ENCODE measurements at regions not wholly inside any gene's neighbourhood (a gene's known extent, or its start where the extent isn't known, plus 50 kb on each side); places are given as distances from the start of the nearest gene placed in this dataset.
A peak's percentile ranks its signal among the peaks of the same experiment; 100 is the strongest.

- ChIA-PET CTCF (interaction anchor here (0.5 to 1.8 kb wide), 11 partner anchors 26 to 368 kb away, joined by 3 to 17 read pairs (median 4); no protein-coding TSS in a partner anchor), POLR2A (ENCODE audit: unreplicated experiment) (interaction anchor here (0.5 to 1.1 kb wide), 3 partner anchors 110 to 1705 kb away, joined by 3 to 12 read pairs (median 5); no protein-coding TSS in a partner anchor)
- Histone ChIP-seq H2AFZ (ENCODE audit: low read length) (peak overlapping the region; percentile 98), H3K4me3 (ENCODE audit: low read length) (peak overlapping the region; percentile 80), H3K27me3 (ENCODE audit: low read length) (no peaks in the 10 kb centered on the region), H3K79me2 (ENCODE audit: low read length) (no peaks in the 10 kb centered on the region), H3K4me1 (ENCODE audit: insufficient read depth, low read length) (peaks cover 6% of the 10 kb centered on the region; the same call in 1 of the 2 replicates), H3F3A (ENCODE audit: low read length, unreplicated experiment) (no peaks in the 10 kb centered on the region), H3K9me3 (ENCODE audit: low read length) (no peaks in the 10 kb centered on the region), H4K20me1 (ENCODE audit: low read length) (no peaks in the 10 kb centered on the region), H3K4me2 (ENCODE audit: low read length) (peak overlapping the region; percentile 93), H3K9me2 (replicated peaks; ENCODE audit: low read length) (no peaks in the 10 kb centered on the region), H3K27ac (ENCODE audit: low read length) (no peak overlapping the region), H3K36me3 (ENCODE audit: low read depth, low read length) (no peaks in the 10 kb centered on the region), H3K9ac (ENCODE audit: low read length) (peak overlapping the region; percentile 56)
- DNase-seq (peak; percentile 87), ATAC-seq (peak; percentile 53)
- intact Hi-C loops (cut with micrococcal nuclease), result loop anchor here (1.0 to 5.0 kb wide), 5 partner anchors 58 to 296 kb away; no protein-coding TSS in a partner anchor
- BruUV-seq (replicated peaks), result no TSS peak
- TF ChIP-seq EZH2phosphoT487 (IDR thresholded peaks at IDR 0.05; ENCODE audit: borderline replicate concordance, low read length) (no peak), CTCF (conservative IDR thresholded peaks at IDR 0.05; ENCODE audit: low read depth, low read length) (no peak), EZH2 (IDR thresholded peaks at IDR 0.05; ENCODE audit: low read length, unreplicated experiment) (no peak)
Observed at GRCh38 chr6:28838289-28838633, 85.5 kb downstream of the TRIM27 start.

DNA sequence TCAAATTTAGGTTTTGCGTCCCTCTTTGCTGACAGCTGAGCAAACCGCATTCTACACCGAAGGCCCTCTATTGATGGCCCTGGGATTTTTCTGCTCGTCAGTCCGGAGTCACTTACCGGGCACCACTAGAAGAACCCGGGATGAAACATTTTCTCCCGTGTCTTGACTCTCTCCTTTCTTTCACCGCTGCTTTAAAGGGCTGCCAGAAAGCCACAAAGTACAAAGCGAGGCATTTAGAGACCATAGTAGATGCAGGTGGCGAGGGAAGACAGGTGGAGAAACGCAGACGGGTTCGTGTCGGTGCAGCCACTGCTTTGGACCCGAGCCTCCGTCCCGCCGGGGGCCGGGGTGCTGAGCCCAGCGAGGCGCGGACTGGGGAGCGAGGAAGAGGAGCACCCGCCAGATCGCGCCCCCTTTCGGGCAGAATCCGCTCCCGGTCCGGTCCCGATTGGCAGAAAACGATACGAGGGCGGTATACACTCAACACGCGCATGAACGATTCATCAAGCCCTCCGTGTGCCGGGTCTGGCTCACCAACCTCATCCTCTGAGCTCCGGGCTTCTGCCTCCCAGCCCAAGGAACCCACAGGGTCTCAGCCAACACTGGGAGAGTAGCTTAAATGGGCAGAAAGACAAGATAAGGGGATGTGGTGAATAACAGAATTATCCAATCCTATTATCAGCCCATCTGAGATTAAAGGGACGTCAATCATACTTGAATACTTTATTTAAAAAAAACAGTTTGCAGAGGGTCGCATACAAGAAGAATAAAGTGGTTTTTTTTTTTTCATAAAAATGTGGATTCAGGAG, 84.9 kb downstream of the TRIM27 start:
- Histone ChIP-seq H3K4me1 (ENCODE audit: insufficient read depth, low read length) (peaks cover 6% of the 10 kb centered on the region; the same call in 1 of the 2 replicates), H3K36me3 (ENCODE audit: low read depth, low read length) (no peaks in the 10 kb centered on the region), H4K20me1 (ENCODE audit: low read length) (no peaks in the 10 kb centered on the region), H3F3A (ENCODE audit: low read length, unreplicated experiment) (no peaks in the 10 kb centered on the region), H3K4me3 (ENCODE audit: low read length) (peak overlapping the region; percentile 80), H3K4me2 (ENCODE audit: low read length) (peak overlapping the region; percentile 93), H3K9me2 (replicated peaks; ENCODE audit: low read length) (no peaks in the 10 kb centered on the region), H3K9ac (ENCODE audit: low read length) (peak overlapping the region; percentile 31; the same call in 1 of the 2 replicates), H3K27ac (ENCODE audit: low read length) (no peak overlapping the region), H3K27me3 (ENCODE audit: low read length) (no peaks in the 10 kb centered on the region), H3K9me3 (ENCODE audit: low read length) (no peaks in the 10 kb centered on the region), H2AFZ (ENCODE audit: low read length) (peak overlapping the region; percentile 98), H3K79me2 (ENCODE audit: low read length) (no peaks in the 10 kb centered on the region)
- ChIA-PET CTCF (interaction anchor here (0.6 to 1.8 kb wide), 11 partner anchors 24 to 815 kb away, joined by 3 to 9 read pairs (median 4); no protein-coding TSS in a partner anchor), POLR2A (ENCODE audit: unreplicated experiment) (interaction anchor here (0.6 to 1.1 kb wide), 4 partner anchors 109 to 1706 kb away, joined by 3 to 12 read pairs (median 4); no protein-coding TSS in a partner anchor)
- intact Hi-C loops (cut with micrococcal nuclease), result loop anchor here (1.0 to 5.0 kb wide), 7 partner anchors 24 to 297 kb away; no protein-coding TSS in a partner anchor
- peak; percentile 89 for DNase-seq
- peak; percentile 83 for ATAC-seq
- no TSS peak for BruUV-seq (replicated peaks)
- peak; percentile 79 for TF ChIP-seq CTCF (conservative IDR thresholded peaks at IDR 0.05; ENCODE audit: low read depth, low read length)
- no peak for TF ChIP-seq EZH2phosphoT487 (IDR thresholded peaks at IDR 0.05; ENCODE audit: borderline replicate concordance, low read length)
- TF ChIP-seq EZH2 (IDR thresholded peaks at IDR 0.05; ENCODE audit: low read length, unreplicated experiment), result no peak

All from PC-3 (cell line).